CD4-positive, alpha-beta T cell treated with Interleukin-4 for 4 hours (primary cell): ENCODE measurements at regions not wholly inside any gene's neighbourhood (a gene's known extent, or its start where the extent isn't known, plus 50 kb on each side); places are given as distances from the start of the nearest gene placed in this dataset.

ENCODE experiments used
- DNase-seq: peaks from one replicate; pipeline ENCODE4 v3.0.0-alpha.2; 2020

- DNase-seq: no peak
These were observed 102.7 kb downstream of the CRYAA start for GRCh38 chr21:43271452-43272020.

DNA sequence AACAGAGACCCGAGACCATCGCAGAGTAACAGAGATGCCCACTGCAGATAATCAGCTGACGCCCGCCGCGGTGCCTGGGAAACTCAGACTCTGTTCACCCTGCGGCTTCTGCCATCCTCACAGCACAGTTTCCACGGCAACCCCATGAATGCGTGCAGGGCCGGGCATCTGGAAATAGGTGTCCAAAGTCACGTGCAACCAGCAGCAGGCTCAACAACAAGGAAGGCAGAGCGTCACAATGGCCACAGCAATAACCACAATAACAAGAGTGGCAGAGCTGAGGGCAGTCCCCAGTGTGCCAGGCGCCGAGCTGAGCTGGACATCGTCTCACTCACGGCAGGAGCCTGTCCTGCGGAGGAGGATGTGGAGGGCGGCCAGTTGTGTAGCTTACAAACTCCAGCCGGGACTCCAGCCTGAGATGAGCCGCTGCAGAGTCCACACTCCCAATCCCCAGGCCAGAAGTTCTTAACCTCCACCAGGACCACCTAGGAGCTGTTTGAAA is 102.0 kb downstream of the CRYAA start:
- no peak for DNase-seq

- DNase-seq: no peak
These were observed 101.3 kb downstream of the CRYAA start for GRCh38 chr21:43269957-43270705.

DNA sequence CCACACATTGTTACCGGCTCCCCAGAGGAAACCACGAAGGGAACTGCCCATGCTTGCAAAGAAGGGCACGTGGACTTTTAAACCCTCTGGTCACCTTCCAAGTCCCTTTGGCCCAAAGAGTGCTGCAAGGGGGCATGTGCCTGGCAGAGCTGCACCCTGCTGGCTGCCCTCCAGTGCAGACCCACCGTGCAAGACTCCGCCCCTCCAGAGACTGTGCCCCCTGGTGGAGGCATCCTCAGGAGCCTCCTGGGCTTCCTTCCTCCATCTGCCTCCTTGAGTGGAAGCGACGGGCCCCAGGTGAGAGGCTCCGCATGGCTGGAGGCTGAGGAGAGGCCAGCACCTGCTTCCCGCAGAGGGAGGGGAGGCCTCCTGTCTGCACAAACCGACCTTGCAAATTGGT is 100.6 kb downstream of the CRYAA start:
- peak; percentile 18 for DNase-seq

- DNase-seq: no peak
These were observed 100.0 kb downstream of the CRYAA start for GRCh38 chr21:43268804-43269186.

GRCh38 chr21:43268086-43268803 is 99.4 kb downstream of the CRYAA start:
- no peak for DNase-seq

GRCh38 chr21:43267391-43268085 is 98.7 kb downstream of the CRYAA start:
- no peak for DNase-seq

- no peak for DNase-seq
These were observed 97.7 kb downstream of the CRYAA start for GRCh38 chr21:43266534-43266933.

GRCh38 chr21:43262427-43262826 is 93.6 kb downstream of the CRYAA start:
- DNase-seq: no peak
